ENCODE measurements at regions not wholly inside any gene's neighbourhood (a gene's known extent, or its start where the extent isn't known, plus 50 kb on each side); places are given as distances from the start of the nearest gene placed in this dataset.

DNA sequence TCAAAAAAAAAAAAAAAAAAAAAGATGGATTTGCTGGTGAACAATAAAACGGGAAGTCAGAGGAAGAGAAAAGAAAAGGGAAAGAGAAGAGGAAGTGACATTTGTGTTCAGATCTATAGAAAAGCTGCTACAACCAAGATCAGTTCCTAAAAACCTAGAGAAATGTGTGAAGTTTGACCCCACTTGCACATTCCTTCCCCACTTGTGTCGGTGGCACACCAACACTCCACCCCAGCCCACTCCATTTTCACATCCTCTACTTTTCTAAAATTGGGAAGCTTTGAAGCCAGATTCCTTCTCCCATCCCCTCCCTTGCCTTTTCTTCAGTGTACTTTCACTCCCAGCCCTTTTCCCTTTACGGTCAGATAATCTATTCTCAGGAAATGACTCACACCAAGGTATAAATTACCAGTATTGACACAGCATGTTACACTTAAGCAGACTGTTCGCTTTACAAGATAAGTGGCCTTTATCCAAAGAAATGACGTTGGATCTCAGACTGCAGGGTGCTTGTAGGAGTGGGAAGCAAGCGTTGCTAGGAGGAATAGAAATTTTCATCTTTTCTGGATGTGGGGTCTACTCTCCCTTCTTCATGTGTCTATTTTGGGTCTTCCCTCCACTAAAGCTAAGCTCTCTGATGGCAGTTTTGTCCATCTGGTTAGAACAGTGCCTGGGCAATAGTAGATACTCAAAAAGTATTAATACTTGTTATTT is 92.5 kb upstream of the ADGRF1 start:
- no peak for TF ChIP-seq POLR2A (IDR thresholded peaks at IDR 0.05)
- TF ChIP-seq, protein P1, sequence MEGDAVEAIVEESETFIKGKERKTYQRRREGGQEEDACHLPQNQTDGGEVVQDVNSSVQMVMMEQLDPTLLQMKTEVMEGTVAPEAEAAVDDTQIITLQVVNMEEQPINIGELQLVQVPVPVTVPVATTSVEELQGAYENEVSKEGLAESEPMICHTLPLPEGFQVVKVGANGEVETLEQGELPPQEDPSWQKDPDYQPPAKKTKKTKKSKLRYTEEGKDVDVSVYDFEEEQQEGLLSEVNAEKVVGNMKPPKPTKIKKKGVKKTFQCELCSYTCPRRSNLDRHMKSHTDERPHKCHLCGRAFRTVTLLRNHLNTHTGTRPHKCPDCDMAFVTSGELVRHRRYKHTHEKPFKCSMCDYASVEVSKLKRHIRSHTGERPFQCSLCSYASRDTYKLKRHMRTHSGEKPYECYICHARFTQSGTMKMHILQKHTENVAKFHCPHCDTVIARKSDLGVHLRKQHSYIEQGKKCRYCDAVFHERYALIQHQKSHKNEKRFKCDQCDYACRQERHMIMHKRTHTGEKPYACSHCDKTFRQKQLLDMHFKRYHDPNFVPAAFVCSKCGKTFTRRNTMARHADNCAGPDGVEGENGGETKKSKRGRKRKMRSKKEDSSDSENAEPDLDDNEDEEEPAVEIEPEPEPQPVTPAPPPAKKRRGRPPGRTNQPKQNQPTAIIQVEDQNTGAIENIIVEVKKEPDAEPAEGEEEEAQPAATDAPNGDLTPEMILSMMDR (IDR thresholded peaks at IDR 0.05), result no peak
